ENCODE measurements at regions not wholly inside any gene's neighbourhood (a gene's known extent, or its start where the extent isn't known, plus 50 kb on each side); places are given as distances from the start of the nearest gene placed in this dataset.

DNA sequence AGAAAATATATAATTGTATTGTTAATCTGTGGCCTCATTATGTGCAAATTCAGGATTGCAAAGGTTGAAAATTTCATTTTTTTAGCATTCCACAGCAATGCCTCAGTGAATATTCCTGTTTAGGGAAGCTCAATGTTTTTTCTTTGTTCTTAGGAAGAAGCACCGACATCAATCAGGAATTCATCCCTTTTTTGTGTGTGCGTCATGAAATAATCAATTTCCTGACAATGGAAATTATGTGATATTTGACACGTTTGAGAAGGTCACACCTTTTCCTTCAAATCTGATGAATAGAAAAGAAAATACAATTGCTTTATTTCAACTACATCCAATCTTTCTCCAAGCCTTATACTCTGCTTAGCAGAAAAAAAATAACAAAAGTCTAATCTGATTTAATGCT, 662.8 kb upstream of the FTMT start:
- no peaks in the 10 kb centered on the region for H3K36me3 ChIP-seq (replicated peaks in 1 of 2; ENCODE audit: control insufficient read depth in 1 of 2, insufficient read depth in 2 of 2, low read length in 1 of 2)
- no peak for DNase-seq
- H3K4me3 ChIP-seq (ENCODE audit: low read depth in 2 of 2, low read length in 1 of 2) = no peak overlapping the region
- peaks cover 11% of the 10 kb centered on the region for H3F3A ChIP-seq (replicated peaks; ENCODE audit: insufficient read depth)
- no peaks in the 10 kb centered on the region for H3K9me3 ChIP-seq
- H2AFZ ChIP-seq (ENCODE audit: low read depth) = no peak overlapping the region
- H3K9ac ChIP-seq = no peak overlapping the region
- WGBS (ENCODE audit: low lambda C conversion rate) = 92% methylated on average over 3 of the region's 3 CpGs
- H3K4me2 ChIP-seq = no peak overlapping the region
- no peaks in the 10 kb centered on the region for H3K9me2 ChIP-seq
- ChIA-PET POLR2A (no interaction called here), CTCF (no interaction called here)
- no peaks in the 10 kb centered on the region for H3K79me2 ChIP-seq (ENCODE audit: insufficient read depth)
- no peaks in the 10 kb centered on the region for H3K27me3 ChIP-seq (ENCODE audit: insufficient read depth)
- TF ChIP-seq FOSL2 (IDR thresholded peaks at IDR 0.05; ENCODE audit: borderline replicate concordance, low read depth) = no peak
- no peak for TF ChIP-seq RFX5 (IDR thresholded peaks at IDR 0.05; ENCODE audit: low read length)
- no peak for TF ChIP-seq NFIC (IDR thresholded peaks at IDR 0.05; ENCODE audit: borderline replicate concordance)
- TF ChIP-seq, protein P1, sequence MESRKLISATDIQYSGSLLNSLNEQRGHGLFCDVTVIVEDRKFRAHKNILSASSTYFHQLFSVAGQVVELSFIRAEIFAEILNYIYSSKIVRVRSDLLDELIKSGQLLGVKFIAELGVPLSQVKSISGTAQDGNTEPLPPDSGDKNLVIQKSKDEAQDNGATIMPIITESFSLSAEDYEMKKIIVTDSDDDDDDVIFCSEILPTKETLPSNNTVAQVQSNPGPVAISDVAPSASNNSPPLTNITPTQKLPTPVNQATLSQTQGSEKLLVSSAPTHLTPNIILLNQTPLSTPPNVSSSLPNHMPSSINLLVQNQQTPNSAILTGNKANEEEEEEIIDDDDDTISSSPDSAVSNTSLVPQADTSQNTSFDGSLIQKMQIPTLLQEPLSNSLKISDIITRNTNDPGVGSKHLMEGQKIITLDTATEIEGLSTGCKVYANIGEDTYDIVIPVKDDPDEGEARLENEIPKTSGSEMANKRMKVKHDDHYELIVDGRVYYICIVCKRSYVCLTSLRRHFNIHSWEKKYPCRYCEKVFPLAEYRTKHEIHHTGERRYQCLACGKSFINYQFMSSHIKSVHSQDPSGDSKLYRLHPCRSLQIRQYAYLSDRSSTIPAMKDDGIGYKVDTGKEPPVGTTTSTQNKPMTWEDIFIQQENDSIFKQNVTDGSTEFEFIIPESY (IDR thresholded peaks at IDR 0.05; ENCODE audit: borderline replicate concordance, low read depth) = no peak
- TF ChIP-seq, protein P2, sequence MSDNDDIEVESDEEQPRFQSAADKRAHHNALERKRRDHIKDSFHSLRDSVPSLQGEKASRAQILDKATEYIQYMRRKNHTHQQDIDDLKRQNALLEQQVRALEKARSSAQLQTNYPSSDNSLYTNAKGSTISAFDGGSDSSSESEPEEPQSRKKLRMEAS (IDR thresholded peaks at IDR 0.05; ENCODE audit: low read depth) = no peak
- TF ChIP-seq SIN3A (IDR thresholded peaks at IDR 0.05; ENCODE audit: borderline replicate concordance, low read depth, low read length) = no peak
- TF ChIP-seq, protein P3, sequence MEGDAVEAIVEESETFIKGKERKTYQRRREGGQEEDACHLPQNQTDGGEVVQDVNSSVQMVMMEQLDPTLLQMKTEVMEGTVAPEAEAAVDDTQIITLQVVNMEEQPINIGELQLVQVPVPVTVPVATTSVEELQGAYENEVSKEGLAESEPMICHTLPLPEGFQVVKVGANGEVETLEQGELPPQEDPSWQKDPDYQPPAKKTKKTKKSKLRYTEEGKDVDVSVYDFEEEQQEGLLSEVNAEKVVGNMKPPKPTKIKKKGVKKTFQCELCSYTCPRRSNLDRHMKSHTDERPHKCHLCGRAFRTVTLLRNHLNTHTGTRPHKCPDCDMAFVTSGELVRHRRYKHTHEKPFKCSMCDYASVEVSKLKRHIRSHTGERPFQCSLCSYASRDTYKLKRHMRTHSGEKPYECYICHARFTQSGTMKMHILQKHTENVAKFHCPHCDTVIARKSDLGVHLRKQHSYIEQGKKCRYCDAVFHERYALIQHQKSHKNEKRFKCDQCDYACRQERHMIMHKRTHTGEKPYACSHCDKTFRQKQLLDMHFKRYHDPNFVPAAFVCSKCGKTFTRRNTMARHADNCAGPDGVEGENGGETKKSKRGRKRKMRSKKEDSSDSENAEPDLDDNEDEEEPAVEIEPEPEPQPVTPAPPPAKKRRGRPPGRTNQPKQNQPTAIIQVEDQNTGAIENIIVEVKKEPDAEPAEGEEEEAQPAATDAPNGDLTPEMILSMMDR (IDR thresholded peaks at IDR 0.05) = no peak
- TF ChIP-seq, protein P4, sequence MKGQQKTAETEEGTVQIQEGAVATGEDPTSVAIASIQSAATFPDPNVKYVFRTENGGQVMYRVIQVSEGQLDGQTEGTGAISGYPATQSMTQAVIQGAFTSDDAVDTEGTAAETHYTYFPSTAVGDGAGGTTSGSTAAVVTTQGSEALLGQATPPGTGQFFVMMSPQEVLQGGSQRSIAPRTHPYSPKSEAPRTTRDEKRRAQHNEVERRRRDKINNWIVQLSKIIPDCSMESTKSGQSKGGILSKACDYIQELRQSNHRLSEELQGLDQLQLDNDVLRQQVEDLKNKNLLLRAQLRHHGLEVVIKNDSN (IDR thresholded peaks at IDR 0.05; ENCODE audit: borderline replicate concordance, low read depth) = no peak
- TF ChIP-seq, protein P5, sequence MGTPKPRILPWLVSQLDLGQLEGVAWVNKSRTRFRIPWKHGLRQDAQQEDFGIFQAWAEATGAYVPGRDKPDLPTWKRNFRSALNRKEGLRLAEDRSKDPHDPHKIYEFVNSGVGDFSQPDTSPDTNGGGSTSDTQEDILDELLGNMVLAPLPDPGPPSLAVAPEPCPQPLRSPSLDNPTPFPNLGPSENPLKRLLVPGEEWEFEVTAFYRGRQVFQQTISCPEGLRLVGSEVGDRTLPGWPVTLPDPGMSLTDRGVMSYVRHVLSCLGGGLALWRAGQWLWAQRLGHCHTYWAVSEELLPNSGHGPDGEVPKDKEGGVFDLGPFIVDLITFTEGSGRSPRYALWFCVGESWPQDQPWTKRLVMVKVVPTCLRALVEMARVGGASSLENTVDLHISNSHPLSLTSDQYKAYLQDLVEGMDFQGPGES (IDR thresholded peaks at IDR 0.05; ENCODE audit: low read depth, low read length) = no peak
- TF ChIP-seq RXRA (IDR thresholded peaks at IDR 0.05; ENCODE audit: borderline replicate concordance, low read depth) = no peak
- no peak for TF ChIP-seq FOXM1 (IDR thresholded peaks at IDR 0.05; ENCODE audit: low read depth)
- no peak for TF ChIP-seq YY1 (IDR thresholded peaks at IDR 0.05; ENCODE audit: low read depth)
- TF ChIP-seq TEAD4 (IDR thresholded peaks at IDR 0.05; ENCODE audit: borderline replicate concordance, insufficient read depth) = no peak
- TF ChIP-seq JUND (IDR thresholded peaks at IDR 0.05) = no peak
- TF ChIP-seq GATA2 (CRISPR knock-in tag; IDR thresholded peaks at IDR 0.05) = no peak
- TF ChIP-seq SMC3 (IDR thresholded peaks at IDR 0.05; ENCODE audit: low read depth, low read length) = no peak
- H4K20me1 ChIP-seq (ENCODE audit: insufficient read depth) = no peaks in the 10 kb centered on the region
- peak overlapping the region in 1 of 2 experiments; percentile 51; a peak in 1 of 4 replicates for H3K27ac ChIP-seq (ENCODE audit: low read depth in 2 of 2, low read length in 1 of 2)
- peaks cover 0 to 3% of the 10 kb centered on the region in 2 experiments; a peak in 2 of 4 replicates for H3K4me1 ChIP-seq (ENCODE audit: control insufficient read depth in 1 of 2, insufficient read depth in 2 of 2, low read depth in 1 of 2, low read length in 1 of 2)

Data from SK-N-SH (cell line).